ENCODE measurements at regions not wholly inside any gene's neighbourhood (a gene's known extent, or its start where the extent isn't known, plus 50 kb on each side); places are given as distances from the start of the nearest gene placed in this dataset.

DNA sequence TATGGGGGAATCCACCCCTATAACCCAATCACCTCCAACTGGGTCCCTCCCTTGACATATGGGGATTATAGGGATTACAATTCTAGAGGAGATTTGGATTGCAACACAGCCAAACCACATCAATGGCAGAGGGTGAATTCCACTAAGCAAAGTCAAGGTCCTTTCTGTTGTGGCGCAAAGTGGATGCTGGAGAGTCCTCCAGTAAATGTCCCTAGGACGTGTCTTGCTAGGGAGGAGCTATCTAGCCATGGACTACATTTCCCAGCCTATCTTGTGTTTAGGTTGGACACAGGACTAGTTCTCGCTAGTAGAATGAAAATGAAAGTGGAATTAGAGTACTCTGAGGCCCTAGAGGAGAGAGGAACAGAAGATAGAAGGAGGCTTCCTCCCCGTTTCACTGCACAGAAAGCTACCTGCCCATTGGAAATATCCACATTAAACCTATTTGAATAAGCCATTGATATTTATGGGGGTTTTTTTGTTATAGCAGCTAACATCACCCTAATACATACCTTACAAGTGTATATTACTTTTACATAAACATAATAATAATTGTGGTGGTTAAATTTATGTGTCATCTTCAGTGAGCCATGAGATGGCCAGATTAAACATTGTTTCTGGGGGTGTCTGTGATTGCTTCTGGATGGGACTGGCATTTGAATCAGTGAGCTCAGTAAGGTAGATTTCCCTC lies 56.7 kb upstream of the ERCC4 start:
- H3K4me3 Mint-ChIP-seq: no peak overlapping the region
- H3K4me1 Mint-ChIP-seq: peaks cover 0 to 7% (median 0%) of the 10 kb centered on the region in 3 donors
- no peak overlapping the region for H3K27ac Mint-ChIP-seq
- no peak for ATAC-seq (ENCODE audit: low read depth in 2 of 2)
- no peaks in the 10 kb centered on the region for H3K36me3 Mint-ChIP-seq
- peaks cover 13 to 34% (median 21%) of the 10 kb centered on the region in 7 donors for H3K9me3 Mint-ChIP-seq
- H3K27me3 Mint-ChIP-seq: peaks cover 10 to 26% (median 20%) of the 10 kb centered on the region in 3 donors
- DNase-seq: no peak

GRCh38 chr16:13864689-13865088 lies 55.3 kb upstream of the ERCC4 start:
- Mint-ChIP-seq H3K27me3 (peaks cover 13 to 28% (median 16%) of the 10 kb centered on the region in 3 donors), H3K27ac (peak overlapping the region in 1 of 6 donors; percentile 2), H3K4me3 (peak overlapping the region in 2 of 8 donors; percentile 25 to 68), H3K36me3 (no peaks in the 10 kb centered on the region), H3K9me3 (peaks cover 13 to 34% (median 21%) of the 10 kb centered on the region in 7 donors), H3K4me1 (peaks cover 0 to 7% (median 0%) of the 10 kb centered on the region in 3 donors)
- DNase-seq (no peak), ATAC-seq (ENCODE audit: low read depth in 2 of 2) (no peak)

GRCh38 chr16:13866073-13866472 lies 53.9 kb upstream of the ERCC4 start:
- no peak for DNase-seq
- H3K4me1 Mint-ChIP-seq: peaks cover 0 to 7% (median 0%) of the 10 kb centered on the region in 3 donors
- peaks cover 13 to 34% (median 24%) of the 10 kb centered on the region in 7 donors for H3K9me3 Mint-ChIP-seq
- H3K27ac Mint-ChIP-seq: no peak overlapping the region
- H3K27me3 Mint-ChIP-seq: peaks cover 13 to 36% (median 14%) of the 10 kb centered on the region in 3 donors
- H3K4me3 Mint-ChIP-seq: no peak overlapping the region
- H3K36me3 Mint-ChIP-seq: no peaks in the 10 kb centered on the region
- ATAC-seq (ENCODE audit: low read depth in 2 of 2): no peak
